Stimulated activated CD4-positive, alpha-beta T cell treated with anti-CD3 and anti-CD28 coated beads, Interleukin-2, amount 100 ng/mL, for 4 hours (primary cell): ENCODE measurements at regions not wholly inside any gene's neighbourhood (a gene's known extent, or its start where the extent isn't known, plus 50 kb on each side); places are given as distances from the start of the nearest gene placed in this dataset.

ENCODE experiments used
- DNase-seq: peaks from one replicate; pipeline ENCODE4 v3.0.0-alpha.2; 2020; ENCODE audit warnings: low read depth

DNA sequence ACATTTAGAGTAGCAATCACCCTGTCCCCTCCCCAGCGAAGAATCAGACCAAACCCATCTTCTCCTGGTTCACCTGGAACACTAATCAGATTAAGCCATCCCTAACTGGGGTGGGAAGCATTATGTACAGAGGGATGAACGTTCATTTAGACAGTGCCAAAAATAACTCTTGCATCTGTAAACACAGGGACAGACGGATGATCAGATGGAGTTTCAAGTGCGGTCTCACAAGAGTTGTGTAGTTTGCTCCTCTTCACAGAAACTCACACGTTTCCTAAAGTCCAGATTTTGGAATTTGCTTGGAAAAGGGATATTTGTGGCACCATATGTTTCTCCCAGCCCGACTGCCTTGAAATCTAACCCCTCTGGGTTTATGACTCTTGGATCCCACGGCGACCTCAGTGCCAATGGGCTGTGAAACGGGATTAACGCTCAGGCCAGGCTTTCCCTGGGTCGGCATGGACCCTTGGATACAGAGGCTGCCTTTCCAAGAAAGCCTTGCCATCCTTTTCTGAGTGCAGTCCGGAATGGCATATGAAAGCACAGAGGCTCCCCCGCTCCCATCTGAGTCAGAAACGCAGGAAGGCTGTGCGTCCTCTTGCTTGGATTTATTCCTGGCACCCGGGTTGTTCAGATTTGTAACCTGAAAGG, 293.2 kb upstream of the HABP2 start:
- no peak for DNase-seq

DNA sequence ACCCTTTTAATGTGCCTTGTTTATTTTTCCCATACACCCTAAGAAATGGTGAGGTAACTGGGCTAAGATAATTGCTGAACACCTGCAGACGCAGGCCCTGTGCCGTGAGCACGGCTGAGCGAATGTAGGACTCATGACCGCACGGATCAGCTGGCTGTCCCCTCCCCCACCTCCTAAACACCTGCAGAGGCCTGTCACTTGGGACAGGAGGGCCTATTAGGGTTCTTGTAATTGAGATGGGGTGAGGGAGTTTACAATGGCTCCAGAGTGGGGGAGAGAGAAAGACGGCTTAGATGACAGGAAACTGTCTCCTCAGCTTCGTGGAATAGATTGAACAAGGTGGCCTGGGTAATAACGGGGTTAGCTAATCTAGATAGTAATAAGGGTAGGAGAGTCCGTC, 291.7 kb upstream of the HABP2 start:
- DNase-seq = no peak

- DNase-seq = no peak
These were observed 291.2 kb upstream of the HABP2 start for GRCh38 chr10:113261611-113262091.

GRCh38 chr10:113263056-113263455, 289.8 kb upstream of the HABP2 start:
- no peak for DNase-seq

- DNase-seq = no peak
These were observed 288.3 kb upstream of the HABP2 start for GRCh38 chr10:113264333-113265131.

- DNase-seq = no peak
These were observed 286.7 kb upstream of the HABP2 start for GRCh38 chr10:113266147-113266546.

DNA sequence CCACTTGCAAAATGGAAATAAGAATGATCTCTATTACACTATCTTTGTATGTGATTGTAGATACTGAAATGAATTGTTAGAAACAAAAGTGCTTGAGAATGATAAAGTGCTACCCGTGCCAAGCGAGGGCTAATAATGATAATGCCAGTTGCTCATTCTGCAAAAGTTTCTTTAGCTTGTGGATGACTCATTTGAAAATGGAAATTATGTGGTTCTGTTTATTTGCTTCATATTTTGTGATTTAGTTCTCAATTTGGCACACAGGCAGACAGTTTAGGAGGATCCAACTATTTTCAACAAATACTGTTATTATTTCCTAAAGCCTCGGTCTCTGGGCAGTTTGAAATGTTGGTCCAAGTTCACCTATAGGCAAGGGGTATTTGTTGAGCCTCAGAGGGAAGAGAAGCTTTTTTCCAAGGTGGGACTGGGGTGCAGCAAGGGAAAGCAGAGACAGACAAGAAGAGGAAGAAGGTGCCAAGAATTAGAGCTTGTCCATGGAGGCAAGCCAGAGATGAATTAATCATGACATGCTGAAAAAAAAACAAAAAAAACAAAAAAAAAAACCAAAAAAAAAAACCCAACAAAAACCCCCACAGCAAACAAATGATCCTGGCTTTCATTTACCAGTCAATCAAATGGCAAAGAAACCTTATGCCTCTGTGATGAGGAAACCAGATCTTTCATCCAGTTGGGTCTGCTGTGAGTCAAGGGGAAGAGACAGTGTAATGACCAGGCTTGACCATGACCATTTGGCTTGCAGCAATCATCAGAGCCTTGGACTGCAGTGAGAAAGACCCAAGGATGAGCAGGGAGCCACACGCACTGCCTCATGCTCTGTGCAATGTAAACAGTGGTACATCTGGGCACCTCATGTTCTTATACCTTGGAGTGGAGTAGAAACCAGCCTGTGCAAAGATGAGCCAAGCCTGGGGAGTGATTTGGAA, 285.0 kb upstream of the HABP2 start:
- DNase-seq = no peak

- no peak for DNase-seq
These were observed 283.5 kb upstream of the HABP2 start for GRCh38 chr10:113269333-113269732.

- no peak for DNase-seq
These were observed 280.3 kb upstream of the HABP2 start for GRCh38 chr10:113272511-113272910.

- DNase-seq = no peak
These were observed 279.4 kb upstream of the HABP2 start for GRCh38 chr10:113273181-113274163.

DNA sequence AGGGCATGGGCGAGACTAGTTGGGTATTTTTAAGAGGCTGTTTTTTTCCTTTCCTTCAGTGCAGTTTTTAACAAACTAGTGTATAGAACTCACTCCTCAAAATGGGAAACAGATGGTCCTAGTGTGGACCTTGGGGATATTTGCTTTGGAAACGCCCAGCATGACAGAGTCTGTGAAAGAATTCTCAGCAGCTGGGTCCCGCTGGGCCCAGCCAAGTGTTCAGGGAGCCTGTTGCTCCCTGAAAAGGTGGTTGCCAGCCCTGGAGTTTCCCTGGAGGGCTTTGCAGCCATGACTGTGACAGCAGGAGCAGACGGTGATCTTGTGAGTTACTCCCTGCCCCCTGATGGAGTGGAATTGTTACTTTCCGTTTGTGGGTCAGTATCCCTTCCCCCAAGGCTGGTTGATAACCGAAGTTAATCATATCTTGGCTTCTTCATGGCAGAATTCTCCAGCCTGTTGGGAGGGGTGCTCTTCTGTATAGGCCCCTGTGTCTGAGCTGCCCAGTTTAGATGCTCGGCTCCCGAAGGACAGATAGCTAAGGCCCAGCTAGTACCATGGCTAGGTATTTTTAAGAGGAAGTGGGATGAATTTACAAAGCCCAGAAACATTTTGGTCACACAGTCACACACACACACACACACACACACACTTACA, 278.6 kb upstream of the HABP2 start:
- no peak for DNase-seq

GRCh38 chr10:113278221-113278620, 274.6 kb upstream of the HABP2 start:
- DNase-seq = no peak

DNA sequence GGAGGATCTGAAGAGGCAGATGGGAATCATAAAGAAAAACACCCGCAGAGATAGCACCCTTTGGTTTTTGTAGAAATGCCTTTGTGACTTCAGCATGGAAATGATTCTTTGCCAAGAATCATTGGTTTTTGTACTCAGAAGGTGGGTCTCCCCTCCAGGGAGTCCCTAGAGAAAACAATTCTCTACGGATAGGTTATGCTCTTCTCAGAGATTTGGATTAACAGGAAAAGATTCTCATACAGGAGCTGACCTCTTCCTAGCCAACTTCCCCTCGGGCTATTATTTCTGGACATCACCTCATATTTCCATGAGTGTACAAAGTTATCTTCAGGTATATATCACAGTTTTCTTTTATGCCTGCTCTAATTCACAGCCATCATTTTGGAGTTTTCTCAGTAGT, 274.2 kb upstream of the HABP2 start:
- DNase-seq = no peak

- no peak for DNase-seq
These were observed 273.6 kb upstream of the HABP2 start for GRCh38 chr10:113279262-113279661.

DNA sequence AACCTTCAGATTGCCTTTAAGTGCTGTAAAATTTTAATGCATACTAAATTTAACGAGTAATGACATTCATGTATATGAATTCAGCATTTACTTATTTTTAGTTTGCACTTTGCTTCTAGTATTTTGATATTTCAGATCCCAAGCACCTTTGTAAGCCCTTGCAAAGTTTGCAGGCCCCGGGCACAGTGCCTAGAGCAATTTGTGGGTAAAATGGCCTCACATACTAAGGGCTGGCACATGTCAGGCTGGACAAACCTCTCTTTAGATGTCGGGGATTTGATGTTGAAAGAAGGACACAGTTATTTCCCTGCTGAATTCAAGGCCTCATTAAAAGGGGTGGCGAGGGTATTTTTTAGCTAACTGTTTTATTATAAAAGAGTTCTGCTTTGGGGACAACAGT, 270.3 kb upstream of the HABP2 start:
- DNase-seq = no peak

DNA sequence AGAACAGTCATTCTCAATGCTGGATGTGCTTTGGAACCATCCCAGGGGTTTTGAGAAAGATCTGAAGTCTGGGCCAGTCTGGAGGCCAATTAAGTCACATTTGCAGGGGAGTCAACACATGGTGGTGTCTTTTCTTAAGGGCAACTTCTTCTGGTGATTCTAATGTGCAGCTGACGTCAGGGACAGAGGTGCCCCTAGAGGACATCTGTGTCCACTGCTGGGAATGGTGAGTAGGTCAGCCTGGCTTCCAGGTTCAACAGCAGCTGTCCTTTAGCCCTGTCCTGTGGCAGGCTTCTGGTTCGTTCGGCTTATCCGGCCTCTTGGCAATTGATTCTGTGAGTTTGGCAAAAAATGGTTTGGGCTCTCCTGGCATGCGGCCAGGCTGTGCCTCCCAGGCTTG, 269.7 kb upstream of the HABP2 start:
- no peak for DNase-seq

- no peak for DNase-seq
These were observed 268.2 kb upstream of the HABP2 start for GRCh38 chr10:113284635-113285034.

DNA sequence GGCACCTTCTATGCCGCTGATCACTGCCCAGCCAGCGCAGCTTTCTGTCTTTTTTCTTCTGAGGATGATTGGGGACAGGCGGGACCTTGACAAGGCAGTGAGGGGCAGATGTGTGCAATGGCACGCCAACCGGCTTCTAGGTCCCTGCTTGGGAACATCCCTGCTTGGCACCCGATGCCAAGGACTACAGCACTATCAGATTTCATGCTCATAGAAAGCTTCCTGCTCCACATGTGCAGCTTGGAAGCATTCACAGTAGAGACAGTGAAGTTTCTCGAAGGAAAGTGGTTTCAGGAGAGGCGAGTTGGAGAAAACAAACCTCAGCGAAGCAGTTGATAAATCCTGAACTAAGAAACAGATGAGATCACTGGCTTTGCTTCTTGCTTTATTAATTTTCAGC, 267.5 kb upstream of the HABP2 start:
- no peak for DNase-seq

GRCh38 chr10:113287592-113287991, 265.3 kb upstream of the HABP2 start:
- no peak for DNase-seq

- no peak for DNase-seq
These were observed 262.7 kb upstream of the HABP2 start for GRCh38 chr10:113290137-113290536.

- DNase-seq = no peak
These were observed 261.4 kb upstream of the HABP2 start for GRCh38 chr10:113291413-113291812.
